Neural cell (in vitro differentiated cells): ENCODE measurements at regions not wholly inside any gene's neighbourhood (a gene's known extent, or its start where the extent isn't known, plus 50 kb on each side); places are given as distances from the start of the nearest gene placed in this dataset.

Source experiments
- EP300 ChIP-seq: fragments of 450-650 bp; conservative IDR thresholded peaks from 2 replicates; pipeline ENCODE4 v1.6.1; 2014; ENCODE audit warnings: antibody characterized with exemption, mild to moderate bottlenecking, moderate library complexity; ENCODE audit not compliant: poor library complexity, severe bottlenecking
- EZH2 ChIP-seq: fragments of 200-600, 300-800 bp; shearing (Covaris generic), sonication (generic); IDR thresholded peaks from 2 replicates; pipeline ENCODE4 v1.6.1; 2014; ENCODE audit warnings: antibody characterized with exemption, low read length, borderline replicate concordance, mild to moderate bottlenecking; ENCODE audit not compliant: insufficient read depth, poor library complexity, severe bottlenecking
- MXI1 ChIP-seq: fragments of 450-650 bp; conservative IDR thresholded peaks from 2 replicates; pipeline ENCODE4 v1.6.1; 2014; ENCODE audit warnings: antibody characterized with exemption, mild to moderate bottlenecking; ENCODE audit not compliant: poor library complexity, severe bottlenecking
- POLR2AphosphoS5 ChIP-seq: IDR thresholded peaks from 2 replicates; pipeline ENCODE4 v1.6.1; 2012
- RAD21 ChIP-seq: fragments of 450-650 bp; conservative IDR thresholded peaks from 2 replicates; pipeline ENCODE4 v1.6.1; 2014; ENCODE audit warnings: antibody characterized with exemption, mild to moderate bottlenecking, moderate library complexity
- TAF1 ChIP-seq: IDR thresholded peaks from 2 replicates; pipeline ENCODE4 v1.6.1; 2012; ENCODE audit warnings: low read depth
- TF ChIP-seq, protein P1 (sequence below): fragments of 450-650 bp; IDR thresholded peaks from 2 replicates; pipeline ENCODE4 v1.5.1; 2014; ENCODE audit warnings: antibody characterized with exemption, mild to moderate bottlenecking, moderate library complexity; ENCODE audit not compliant: poor library complexity, severe bottlenecking
- TF ChIP-seq, protein P2 (sequence below): IDR thresholded peaks from 2 replicates; pipeline ENCODE4 v1.6.1; 2012; ENCODE audit warnings: borderline replicate concordance

DNA sequence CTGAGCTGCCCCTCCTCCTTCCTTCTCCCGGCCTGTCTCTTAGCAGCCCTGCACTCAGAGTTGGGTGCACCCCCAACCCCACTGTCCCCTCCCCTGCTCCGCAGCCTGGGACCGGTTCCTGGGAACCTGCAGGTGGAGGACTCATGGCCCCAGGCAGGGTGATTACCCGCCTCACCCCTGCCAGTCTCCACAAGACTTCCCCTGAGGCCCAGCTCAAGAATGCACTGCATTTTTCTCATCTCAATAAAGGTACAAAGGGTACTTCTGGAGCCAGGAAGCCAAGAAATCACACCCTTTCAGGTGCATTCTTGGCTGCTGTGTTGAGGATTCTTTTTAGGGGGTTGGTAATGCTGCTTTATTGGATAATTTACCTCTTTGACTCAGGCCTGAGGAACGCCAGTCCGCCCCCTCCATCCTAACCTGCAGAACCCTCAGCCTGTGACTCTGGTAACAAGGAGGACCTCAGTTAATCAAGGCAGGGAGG is 126.3 kb upstream of the TMPRSS2 start:
- TF ChIP-seq POLR2AphosphoS5 (no peak), EP300 (no peak), EZH2 (no peak), RAD21 (no peak), TAF1 (no peak), MXI1 (no peak)
- TF ChIP-seq, protein P1, sequence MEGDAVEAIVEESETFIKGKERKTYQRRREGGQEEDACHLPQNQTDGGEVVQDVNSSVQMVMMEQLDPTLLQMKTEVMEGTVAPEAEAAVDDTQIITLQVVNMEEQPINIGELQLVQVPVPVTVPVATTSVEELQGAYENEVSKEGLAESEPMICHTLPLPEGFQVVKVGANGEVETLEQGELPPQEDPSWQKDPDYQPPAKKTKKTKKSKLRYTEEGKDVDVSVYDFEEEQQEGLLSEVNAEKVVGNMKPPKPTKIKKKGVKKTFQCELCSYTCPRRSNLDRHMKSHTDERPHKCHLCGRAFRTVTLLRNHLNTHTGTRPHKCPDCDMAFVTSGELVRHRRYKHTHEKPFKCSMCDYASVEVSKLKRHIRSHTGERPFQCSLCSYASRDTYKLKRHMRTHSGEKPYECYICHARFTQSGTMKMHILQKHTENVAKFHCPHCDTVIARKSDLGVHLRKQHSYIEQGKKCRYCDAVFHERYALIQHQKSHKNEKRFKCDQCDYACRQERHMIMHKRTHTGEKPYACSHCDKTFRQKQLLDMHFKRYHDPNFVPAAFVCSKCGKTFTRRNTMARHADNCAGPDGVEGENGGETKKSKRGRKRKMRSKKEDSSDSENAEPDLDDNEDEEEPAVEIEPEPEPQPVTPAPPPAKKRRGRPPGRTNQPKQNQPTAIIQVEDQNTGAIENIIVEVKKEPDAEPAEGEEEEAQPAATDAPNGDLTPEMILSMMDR: no peak
- TF ChIP-seq, protein P2, sequence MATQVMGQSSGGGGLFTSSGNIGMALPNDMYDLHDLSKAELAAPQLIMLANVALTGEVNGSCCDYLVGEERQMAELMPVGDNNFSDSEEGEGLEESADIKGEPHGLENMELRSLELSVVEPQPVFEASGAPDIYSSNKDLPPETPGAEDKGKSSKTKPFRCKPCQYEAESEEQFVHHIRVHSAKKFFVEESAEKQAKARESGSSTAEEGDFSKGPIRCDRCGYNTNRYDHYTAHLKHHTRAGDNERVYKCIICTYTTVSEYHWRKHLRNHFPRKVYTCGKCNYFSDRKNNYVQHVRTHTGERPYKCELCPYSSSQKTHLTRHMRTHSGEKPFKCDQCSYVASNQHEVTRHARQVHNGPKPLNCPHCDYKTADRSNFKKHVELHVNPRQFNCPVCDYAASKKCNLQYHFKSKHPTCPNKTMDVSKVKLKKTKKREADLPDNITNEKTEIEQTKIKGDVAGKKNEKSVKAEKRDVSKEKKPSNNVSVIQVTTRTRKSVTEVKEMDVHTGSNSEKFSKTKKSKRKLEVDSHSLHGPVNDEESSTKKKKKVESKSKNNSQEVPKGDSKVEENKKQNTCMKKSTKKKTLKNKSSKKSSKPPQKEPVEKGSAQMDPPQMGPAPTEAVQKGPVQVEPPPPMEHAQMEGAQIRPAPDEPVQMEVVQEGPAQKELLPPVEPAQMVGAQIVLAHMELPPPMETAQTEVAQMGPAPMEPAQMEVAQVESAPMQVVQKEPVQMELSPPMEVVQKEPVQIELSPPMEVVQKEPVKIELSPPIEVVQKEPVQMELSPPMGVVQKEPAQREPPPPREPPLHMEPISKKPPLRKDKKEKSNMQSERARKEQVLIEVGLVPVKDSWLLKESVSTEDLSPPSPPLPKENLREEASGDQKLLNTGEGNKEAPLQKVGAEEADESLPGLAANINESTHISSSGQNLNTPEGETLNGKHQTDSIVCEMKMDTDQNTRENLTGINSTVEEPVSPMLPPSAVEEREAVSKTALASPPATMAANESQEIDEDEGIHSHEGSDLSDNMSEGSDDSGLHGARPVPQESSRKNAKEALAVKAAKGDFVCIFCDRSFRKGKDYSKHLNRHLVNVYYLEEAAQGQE: no peak
